ENCODE measurements at regions not wholly inside any gene's neighbourhood (a gene's known extent, or its start where the extent isn't known, plus 50 kb on each side); places are given as distances from the start of the nearest gene placed in this dataset.

DNA sequence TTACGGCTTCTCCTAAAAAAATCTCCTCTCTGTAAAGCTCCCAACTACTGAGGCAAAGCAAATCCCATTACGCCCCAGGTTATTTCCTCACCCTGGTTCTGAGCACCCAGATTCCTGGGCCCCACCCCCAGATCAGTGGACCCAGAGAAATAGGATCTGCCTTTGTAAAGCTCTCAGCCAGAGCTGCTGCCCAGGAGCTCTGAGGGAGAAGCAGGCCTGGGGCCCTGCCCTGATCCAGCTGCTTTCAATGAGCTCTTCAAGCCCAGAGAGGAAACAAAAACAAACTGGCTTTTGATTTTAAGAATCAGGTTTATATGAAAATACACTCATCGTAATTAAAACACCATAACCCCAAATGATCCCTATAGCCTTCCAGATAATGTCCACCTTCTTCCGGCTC lies 124.5 kb downstream of the C5orf15 start:
- no peaks in the 10 kb centered on the region for H3K9me3 ChIP-seq (ENCODE audit: low read length)
- TF ChIP-seq EZH2 (IDR thresholded peaks at IDR 0.05; ENCODE audit: borderline replicate concordance, low read length): no peak
- TF ChIP-seq, protein P1, sequence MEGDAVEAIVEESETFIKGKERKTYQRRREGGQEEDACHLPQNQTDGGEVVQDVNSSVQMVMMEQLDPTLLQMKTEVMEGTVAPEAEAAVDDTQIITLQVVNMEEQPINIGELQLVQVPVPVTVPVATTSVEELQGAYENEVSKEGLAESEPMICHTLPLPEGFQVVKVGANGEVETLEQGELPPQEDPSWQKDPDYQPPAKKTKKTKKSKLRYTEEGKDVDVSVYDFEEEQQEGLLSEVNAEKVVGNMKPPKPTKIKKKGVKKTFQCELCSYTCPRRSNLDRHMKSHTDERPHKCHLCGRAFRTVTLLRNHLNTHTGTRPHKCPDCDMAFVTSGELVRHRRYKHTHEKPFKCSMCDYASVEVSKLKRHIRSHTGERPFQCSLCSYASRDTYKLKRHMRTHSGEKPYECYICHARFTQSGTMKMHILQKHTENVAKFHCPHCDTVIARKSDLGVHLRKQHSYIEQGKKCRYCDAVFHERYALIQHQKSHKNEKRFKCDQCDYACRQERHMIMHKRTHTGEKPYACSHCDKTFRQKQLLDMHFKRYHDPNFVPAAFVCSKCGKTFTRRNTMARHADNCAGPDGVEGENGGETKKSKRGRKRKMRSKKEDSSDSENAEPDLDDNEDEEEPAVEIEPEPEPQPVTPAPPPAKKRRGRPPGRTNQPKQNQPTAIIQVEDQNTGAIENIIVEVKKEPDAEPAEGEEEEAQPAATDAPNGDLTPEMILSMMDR (IDR thresholded peaks at IDR 0.05; ENCODE audit: low read length): no peak
- H3K9me2 ChIP-seq (ENCODE audit: low read depth, low read length): no peaks in the 10 kb centered on the region
- no peaks in the 10 kb centered on the region for H3F3A ChIP-seq (ENCODE audit: insufficient read depth, low read length)
- no peaks in the 10 kb centered on the region for H3K4me1 ChIP-seq (ENCODE audit: insufficient read depth, low read length, severe bottlenecking)
- H4K20me1 ChIP-seq (ENCODE audit: insufficient read depth, low read length): no peaks in the 10 kb centered on the region
- no peaks in the 10 kb centered on the region for H3K36me3 ChIP-seq (ENCODE audit: insufficient read depth, low read length)
- H3K4me3 ChIP-seq (ENCODE audit: low read depth, low read length, poor library complexity, severe bottlenecking): no peak overlapping the region
- no peak overlapping the region for H2AFZ ChIP-seq (ENCODE audit: low read length)
- H3K9ac ChIP-seq (ENCODE audit: low read length): no peak overlapping the region
- no peaks in the 10 kb centered on the region for H3K27me3 ChIP-seq (ENCODE audit: insufficient read depth, low read length)
- no peaks in the 10 kb centered on the region for H3K79me2 ChIP-seq (ENCODE audit: insufficient read depth, low read length)
- H3K27ac ChIP-seq (ENCODE audit: low read depth, low read length, poor library complexity, severe bottlenecking): no peak overlapping the region
- H3K4me2 ChIP-seq (ENCODE audit: low read length): no peak overlapping the region

DNA sequence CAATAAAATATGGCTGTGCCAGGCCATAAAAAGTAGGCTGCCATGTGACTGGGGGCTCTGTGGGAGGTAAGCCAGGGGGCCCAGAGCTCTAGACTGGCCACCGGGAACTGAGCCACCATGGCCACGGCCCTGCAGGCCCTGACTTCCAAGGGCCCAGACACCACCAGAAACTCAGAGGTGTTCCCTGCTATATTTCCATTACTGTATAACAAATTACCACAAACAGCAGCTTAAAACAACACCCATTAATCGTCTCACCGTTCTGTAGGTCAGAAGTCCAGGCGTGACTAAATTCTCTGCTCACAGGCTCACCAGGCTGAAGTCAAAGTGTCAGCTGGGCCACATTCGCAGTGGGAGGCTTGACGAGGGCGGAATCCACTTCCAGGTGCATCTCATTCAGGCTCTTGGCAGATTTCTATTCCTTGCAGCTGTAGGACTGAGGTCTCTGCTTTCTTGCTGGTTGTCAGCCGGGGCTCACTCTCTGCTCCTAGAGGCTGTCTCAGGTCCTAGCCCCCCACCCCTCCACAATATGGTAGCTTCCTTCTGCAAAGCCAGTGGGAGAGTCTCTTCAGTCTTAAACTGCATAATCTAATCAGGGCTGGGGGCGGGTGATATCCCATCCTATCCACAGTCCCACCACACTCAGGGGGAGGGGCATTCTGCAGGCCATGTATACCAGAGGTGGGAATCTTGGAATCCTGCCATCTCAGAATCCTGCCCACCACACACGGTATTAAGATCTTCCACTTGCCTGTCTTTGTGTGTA lies 125.4 kb downstream of the C5orf15 start:
- H3K36me3 ChIP-seq (ENCODE audit: insufficient read depth, low read length): no peaks in the 10 kb centered on the region
- no peaks in the 10 kb centered on the region for H4K20me1 ChIP-seq (ENCODE audit: insufficient read depth, low read length)
- H3K4me1 ChIP-seq (ENCODE audit: insufficient read depth, low read length, severe bottlenecking): no peaks in the 10 kb centered on the region
- H3K9me3 ChIP-seq (ENCODE audit: low read length): no peaks in the 10 kb centered on the region
- no peak overlapping the region for H3K27ac ChIP-seq (ENCODE audit: low read depth, low read length, poor library complexity, severe bottlenecking)
- H3K4me3 ChIP-seq (ENCODE audit: low read depth, low read length, poor library complexity, severe bottlenecking): no peak overlapping the region
- no peak overlapping the region for H2AFZ ChIP-seq (ENCODE audit: low read length)
- no peak overlapping the region for H3K4me2 ChIP-seq (ENCODE audit: low read length)
- H3K27me3 ChIP-seq (ENCODE audit: insufficient read depth, low read length): no peaks in the 10 kb centered on the region
- H3F3A ChIP-seq (ENCODE audit: insufficient read depth, low read length): no peaks in the 10 kb centered on the region
- TF ChIP-seq EZH2 (IDR thresholded peaks at IDR 0.05; ENCODE audit: borderline replicate concordance, low read length): no peak
- TF ChIP-seq, protein P1 (IDR thresholded peaks at IDR 0.05; ENCODE audit: low read length): no peak
- H3K79me2 ChIP-seq (ENCODE audit: insufficient read depth, low read length): no peaks in the 10 kb centered on the region
- H3K9me2 ChIP-seq (ENCODE audit: low read depth, low read length): no peaks in the 10 kb centered on the region
- no peak overlapping the region for H3K9ac ChIP-seq (ENCODE audit: low read length)

DNA sequence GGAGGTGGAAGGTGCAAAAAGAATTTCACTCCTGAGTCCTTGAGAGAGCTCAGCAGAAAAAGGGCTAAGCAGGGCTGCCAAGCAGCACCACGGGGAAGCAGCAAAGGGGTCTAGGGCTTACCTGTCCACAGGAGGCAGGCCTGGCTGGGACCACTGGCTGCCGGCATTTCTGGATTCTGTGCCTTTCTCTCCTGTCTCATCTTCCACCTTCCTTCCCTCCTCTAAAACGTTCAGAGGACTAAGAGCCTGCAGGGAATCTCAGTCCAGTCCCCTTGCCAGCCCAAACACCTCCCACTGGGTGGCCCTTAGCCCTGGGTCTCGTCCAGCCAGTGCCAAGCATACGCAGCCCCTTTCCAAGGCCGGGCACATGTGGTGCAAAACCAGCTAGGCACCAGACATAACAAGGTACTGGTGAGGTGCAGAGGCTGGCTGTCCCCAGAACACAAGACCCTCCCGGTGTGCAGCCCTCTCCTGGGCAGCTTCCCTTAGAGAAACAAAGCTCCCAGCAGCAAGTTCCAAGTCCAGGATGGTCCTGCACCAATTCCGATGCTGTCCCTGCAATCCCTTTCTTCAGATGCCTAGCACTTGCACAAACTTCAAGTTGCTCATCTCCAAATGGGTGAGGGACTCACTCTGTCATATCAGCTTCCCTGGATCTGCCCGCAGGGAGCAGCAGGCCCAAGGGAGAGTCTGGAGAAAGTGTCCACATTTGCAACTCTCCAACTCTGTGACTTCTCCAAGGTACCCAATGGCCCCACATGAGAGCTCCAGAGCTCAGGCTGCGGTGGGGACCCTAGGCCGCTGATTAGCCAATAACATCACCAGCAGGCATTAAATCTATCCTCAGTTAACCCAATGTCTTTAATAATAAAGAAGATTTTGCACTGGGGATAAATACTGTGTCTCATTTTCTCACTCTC lies 126.3 kb downstream of the C5orf15 start:
- Histone ChIP-seq H3K9me3 (ENCODE audit: low read length) (no peaks in the 10 kb centered on the region), H3K9ac (ENCODE audit: low read length) (no peak overlapping the region), H4K20me1 (ENCODE audit: insufficient read depth, low read length) (no peaks in the 10 kb centered on the region), H3K4me3 (ENCODE audit: low read depth, low read length, poor library complexity, severe bottlenecking) (no peak overlapping the region), H3K79me2 (ENCODE audit: insufficient read depth, low read length) (no peaks in the 10 kb centered on the region), H3K4me2 (ENCODE audit: low read length) (no peak overlapping the region), H3K9me2 (ENCODE audit: low read depth, low read length) (no peaks in the 10 kb centered on the region), H3F3A (ENCODE audit: insufficient read depth, low read length) (no peaks in the 10 kb centered on the region), H3K27ac (ENCODE audit: low read depth, low read length, poor library complexity, severe bottlenecking) (no peak overlapping the region), H3K4me1 (ENCODE audit: insufficient read depth, low read length, severe bottlenecking) (no peaks in the 10 kb centered on the region), H3K27me3 (ENCODE audit: insufficient read depth, low read length) (no peaks in the 10 kb centered on the region), H3K36me3 (ENCODE audit: insufficient read depth, low read length) (no peaks in the 10 kb centered on the region), H2AFZ (ENCODE audit: low read length) (no peak overlapping the region)
- TF ChIP-seq EZH2 (IDR thresholded peaks at IDR 0.05; ENCODE audit: borderline replicate concordance, low read length): no peak
- TF ChIP-seq, protein P1 (IDR thresholded peaks at IDR 0.05; ENCODE audit: low read length): no peak

All from OCI-LY1 (cell line).